GM10847 (cell line): ENCODE measurements at regions not wholly inside any gene's neighbourhood (a gene's known extent, or its start where the extent isn't known, plus 50 kb on each side); places are given as distances from the start of the nearest gene placed in this dataset.

ENCODE experiments used
- POLR2A ChIP-seq: IDR thresholded peaks from 2 replicates; pipeline ENCODE4 v1.6.1; 2011; ENCODE audit not compliant: insufficient read length; ENCODE audit errors: extremely low read depth

GRCh38 chr22:25386538-25386884 is 167.1 kb downstream of the CRYBB2 start:
- TF ChIP-seq POLR2A, result no peak

GRCh38 chr22:25388415-25388814 is 169.0 kb downstream of the CRYBB2 start:
- no peak for TF ChIP-seq POLR2A

GRCh38 chr22:25388866-25389540 is 169.6 kb downstream of the CRYBB2 start:
- no peak for TF ChIP-seq POLR2A

- no peak for TF ChIP-seq POLR2A
These were observed 170.1 kb downstream of the CRYBB2 start for GRCh38 chr22:25389541-25389919.

- TF ChIP-seq POLR2A, result no peak
These were observed 171.1 kb downstream of the CRYBB2 start for GRCh38 chr22:25390297-25391240.

GRCh38 chr22:25392584-25392983 is 171.9 kb upstream of the GRK3 start:
- TF ChIP-seq POLR2A, result no peak

- TF ChIP-seq POLR2A, result no peak
These were observed 171.2 kb upstream of the GRK3 start for GRCh38 chr22:25393121-25393805.

- no peak for TF ChIP-seq POLR2A
These were observed 169.0 kb upstream of the GRK3 start for GRCh38 chr22:25395468-25395867.

- no peak for TF ChIP-seq POLR2A
These were observed 168.6 kb upstream of the GRK3 start for GRCh38 chr22:25395915-25396314.

- TF ChIP-seq POLR2A, result no peak
These were observed 167.8 kb upstream of the GRK3 start for GRCh38 chr22:25396615-25397200.

- TF ChIP-seq POLR2A, result no peak
These were observed 166.9 kb upstream of the GRK3 start for GRCh38 chr22:25397616-25398015.

- no peak for TF ChIP-seq POLR2A
These were observed 164.8 kb upstream of the GRK3 start for GRCh38 chr22:25399649-25400151.

GRCh38 chr22:25402160-25402500 is 162.3 kb upstream of the GRK3 start:
- TF ChIP-seq POLR2A, result no peak

GRCh38 chr22:25402501-25403283 is 161.8 kb upstream of the GRK3 start:
- no peak for TF ChIP-seq POLR2A
